GM12891 (cell line): ENCODE measurements at regions not wholly inside any gene's neighbourhood (a gene's known extent, or its start where the extent isn't known, plus 50 kb on each side); places are given as distances from the start of the nearest gene placed in this dataset.

Experiments used
- DNase-seq: peaks from one replicate; pipeline ENCODE4 v3.0.0; 2011; ENCODE audit warnings: low spot score; ENCODE audit not compliant: insufficient read length
- FAIRE-seq: peaks from 2 replicates; lab custom pipeline; 2011; peaks lifted over from hg19 to GRCh38; lab: Jason Lieb, UNC
- PAX5 ChIP-seq: IDR thresholded peaks from 2 replicates; pipeline ENCODE4 v1.6.1; 2011; ENCODE audit warnings: low read length, moderate library complexity, mild to moderate bottlenecking; ENCODE audit not compliant: insufficient read depth, severe bottlenecking
- POLR2A ChIP-seq: IDR thresholded peaks from 2 replicates; pipeline ENCODE4 v1.6.1; 2011; ENCODE audit warnings: low read depth, low read length, control low read depth
- POLR2AphosphoS5 ChIP-seq: IDR thresholded peaks from 2 replicates; pipeline ENCODE4 v1.6.1; 2011; ENCODE audit warnings: low read depth, low read length, control low read depth
- POU2F2 ChIP-seq: IDR thresholded peaks from 2 replicates; pipeline ENCODE4 v1.6.1; 2011; ENCODE audit warnings: low read depth, mild to moderate bottlenecking, control low read depth, low read length, moderate library complexity
- SPI1 ChIP-seq: IDR thresholded peaks from 2 replicates; pipeline ENCODE4 v1.6.1; 2011; ENCODE audit warnings: low read depth, low read length, control low read depth
- TAF1 ChIP-seq: IDR thresholded peaks from 2 replicates; pipeline ENCODE4 v1.6.1; 2011; ENCODE audit warnings: low read depth, low read length, control low read depth

- FAIRE-seq (no peak), DNase-seq (no peak)
- no peak for TF ChIP-seq POU2F2
- TF ChIP-seq POLR2A, result no peak
- TF ChIP-seq TAF1, result no peak
- no peak for TF ChIP-seq SPI1
- TF ChIP-seq PAX5, result no peak
- TF ChIP-seq POLR2AphosphoS5, result no peak
Measured at GRCh38 chr7:123296965-123297364, 97.2 kb upstream of the SLC13A1 start.

DNA sequence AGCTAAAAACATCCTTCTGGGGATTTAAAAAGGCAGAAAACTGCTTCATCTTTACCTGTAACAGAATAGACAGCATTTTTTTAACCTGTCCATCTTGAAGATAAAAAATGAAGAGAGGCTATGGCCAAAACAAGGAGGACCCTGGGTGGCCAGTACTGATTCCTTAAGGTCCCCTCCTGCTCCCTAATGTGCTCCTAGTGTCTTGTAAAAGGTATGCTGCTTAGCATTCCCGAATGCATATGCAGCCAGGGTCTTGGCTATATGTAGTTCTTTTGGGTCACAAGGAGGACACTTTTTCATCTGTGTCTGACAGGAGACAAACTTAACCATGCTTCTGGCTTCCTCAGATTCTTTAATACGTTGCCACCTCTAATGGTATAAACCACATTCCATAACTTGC lies 93.9 kb upstream of the SLC13A1 start:
- FAIRE-seq (no peak), DNase-seq (no peak)
- TF ChIP-seq SPI1, result no peak
- TF ChIP-seq TAF1, result no peak
- no peak for TF ChIP-seq POU2F2
- TF ChIP-seq PAX5, result no peak
- TF ChIP-seq POLR2AphosphoS5, result no peak
- no peak for TF ChIP-seq POLR2A

DNA sequence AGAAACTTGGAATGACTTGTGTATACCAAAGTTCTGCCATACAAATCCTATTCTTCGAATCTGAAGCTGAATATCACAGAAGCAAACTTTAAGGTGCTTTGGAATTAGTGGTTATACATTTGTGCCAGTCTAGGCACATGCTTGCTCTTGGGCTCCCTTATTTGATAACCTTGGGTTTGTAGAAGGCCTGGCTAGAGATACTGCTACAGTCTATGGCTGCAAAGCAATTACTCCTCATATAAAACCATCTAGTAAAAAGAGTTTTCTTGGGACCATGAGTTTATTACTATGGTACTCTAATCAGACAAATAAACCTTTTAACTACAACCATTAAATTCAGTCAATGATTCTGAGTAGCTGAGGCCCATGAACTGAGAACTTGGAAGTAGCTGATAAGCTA lies 92.5 kb upstream of the SLC13A1 start:
- no peak for DNase-seq
- FAIRE-seq, result no peak
- TF ChIP-seq TAF1 (no peak), POU2F2 (no peak), POLR2AphosphoS5 (no peak), PAX5 (no peak), SPI1 (no peak), POLR2A (no peak)

GRCh38 chr7:123289200-123289599 lies 89.4 kb upstream of the SLC13A1 start:
- no peak for FAIRE-seq
- TF ChIP-seq POLR2AphosphoS5 (no peak), SPI1 (no peak), POLR2A (no peak), POU2F2 (no peak)
- no peak for DNase-seq

DNA sequence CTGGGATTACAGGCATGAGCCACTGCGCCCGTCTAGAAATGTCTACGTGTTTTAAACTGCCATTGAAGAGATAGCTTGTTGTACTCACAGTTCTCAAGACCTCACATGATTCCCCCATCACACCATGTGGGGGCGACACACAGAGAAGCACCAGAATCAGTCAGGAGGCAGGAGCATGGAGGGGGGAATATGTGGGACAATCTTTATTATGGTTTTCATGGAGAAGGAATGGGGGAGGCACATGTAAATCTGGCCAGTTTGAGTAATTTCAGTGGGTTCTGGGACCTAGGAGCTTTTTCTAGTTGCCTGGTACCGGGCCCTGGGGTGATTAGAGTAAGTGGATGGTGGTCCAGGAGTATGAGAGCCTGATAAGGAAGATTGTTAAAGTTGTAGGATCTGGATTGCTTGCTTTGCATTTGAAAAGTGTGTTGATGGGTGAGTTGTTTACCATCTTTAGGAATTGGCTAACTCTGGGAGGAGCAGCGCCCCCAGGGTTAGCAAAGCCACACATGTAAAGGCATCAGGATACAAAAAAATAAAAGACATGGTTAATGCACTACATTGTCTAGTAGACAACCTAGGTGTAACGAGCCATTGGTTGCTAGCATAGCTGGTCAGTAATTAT lies 85.4 kb upstream of the SLC13A1 start:
- FAIRE-seq, result no peak
- no peak for DNase-seq
- TF ChIP-seq POLR2A (no peak), POLR2AphosphoS5 (no peak), PAX5 (no peak), POU2F2 (no peak), SPI1 (no peak), TAF1 (no peak)

DNA sequence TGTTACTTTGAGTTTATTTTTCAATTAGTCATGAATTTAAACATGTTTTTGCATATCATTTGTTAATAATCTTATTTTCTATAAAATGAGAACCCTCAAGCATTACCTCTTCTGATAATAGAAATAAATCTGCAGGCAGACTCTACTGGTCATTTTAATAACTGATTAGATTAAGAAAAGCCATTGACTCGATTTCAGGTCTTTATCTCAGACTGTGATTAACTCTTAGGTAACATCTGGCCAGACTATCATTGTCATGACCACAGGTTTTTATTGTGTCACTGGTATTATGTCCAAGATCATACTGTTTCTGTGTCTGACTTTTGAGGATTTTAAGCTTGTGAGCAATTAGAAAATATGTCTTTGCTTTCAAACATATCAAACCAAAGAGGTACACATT lies 83.6 kb upstream of the SLC13A1 start:
- DNase-seq (no peak), FAIRE-seq (no peak)
- TF ChIP-seq POLR2A, result no peak
- no peak for TF ChIP-seq TAF1
- no peak for TF ChIP-seq SPI1
- TF ChIP-seq POU2F2, result no peak
- TF ChIP-seq POLR2AphosphoS5, result no peak
- no peak for TF ChIP-seq PAX5

DNA sequence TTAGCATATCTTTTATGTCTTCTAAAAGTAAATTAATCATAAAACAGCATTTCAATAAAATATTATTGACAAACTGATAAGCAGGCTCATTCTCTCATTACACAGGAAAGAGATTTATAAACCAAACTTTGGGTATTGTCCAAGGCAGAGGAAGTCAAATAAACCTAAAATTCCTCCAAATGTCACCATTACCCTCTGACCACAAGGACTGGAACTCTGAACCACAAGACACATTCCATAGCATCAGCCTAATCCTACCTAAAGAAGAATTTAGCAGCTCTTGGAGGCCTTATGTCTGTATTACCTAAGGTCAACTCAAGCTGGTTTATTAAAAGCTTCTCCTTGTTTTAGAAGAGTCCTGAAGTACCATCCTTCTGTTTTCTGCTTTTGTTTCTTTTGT lies 82.4 kb upstream of the SLC13A1 start:
- FAIRE-seq (no peak), DNase-seq (no peak)
- TF ChIP-seq SPI1 (no peak), PAX5 (no peak), POLR2AphosphoS5 (no peak), POLR2A (no peak), TAF1 (no peak), POU2F2 (no peak)

GRCh38 chr7:123279949-123280348 lies 80.2 kb upstream of the SLC13A1 start:
- TF ChIP-seq POLR2AphosphoS5 (no peak), POLR2A (no peak), POU2F2 (no peak), TAF1 (no peak), PAX5 (no peak), SPI1 (no peak)
- FAIRE-seq (no peak), DNase-seq (no peak)

GRCh38 chr7:123275036-123275753 lies 75.4 kb upstream of the SLC13A1 start:
- FAIRE-seq, result no peak
- TF ChIP-seq POU2F2 (no peak), TAF1 (no peak), POLR2A (no peak), SPI1 (no peak), PAX5 (no peak)
- no peak for DNase-seq
